Natural killer cell (primary cell): ENCODE measurements at regions not wholly inside any gene's neighbourhood (a gene's known extent, or its start where the extent isn't known, plus 50 kb on each side); places are given as distances from the start of the nearest gene placed in this dataset.

Experiments used
- ATAC-seq, 3 donors: fragments of 150-1000 bp in 2 of 3; fragments of 200-7000 bp in 1 of 3; cut with Tn5 transposase; 1 replicate in 1 of 3; 2 replicates in 2 of 3; pipeline ENCODE4 v1.10.0; 2021; ENCODE audit warnings: mild to moderate bottlenecking in 2 of 3, moderate library complexity in 2 of 3
- DNase-seq, 2 donors: peaks; one replicate each; pipeline versions ENCODE4 v3.0.0 to v3.0.0-alpha.2; 2013 to 2021; ENCODE audit warnings: mixed read lengths in 1 of 2
- H3K27ac ChIP-seq: one replicate; pipeline ENCODE4 v1.5.1; 2013; ENCODE audit warnings: mild to moderate bottlenecking, low read length
- H3K27me3 ChIP-seq: one replicate; pipeline ENCODE4 v1.6.1; 2013; ENCODE audit warnings: low read length; ENCODE audit not compliant: control insufficient read depth, insufficient read depth
- H3K36me3 ChIP-seq: one replicate; pipeline ENCODE4 v1.6.1; 2013; ENCODE audit warnings: low read length; ENCODE audit not compliant: control insufficient read depth, insufficient read depth
- H3K4me1 ChIP-seq: one replicate; pipeline ENCODE4 v1.6.1; 2013; ENCODE audit warnings: low read length; ENCODE audit not compliant: control insufficient read depth, insufficient read depth
- H3K4me3 ChIP-seq: one replicate; pipeline ENCODE4 v1.5.1; 2013; ENCODE audit warnings: low read length
- H3K9me3 ChIP-seq: one replicate; pipeline ENCODE4 v1.6.1; 2013; ENCODE audit warnings: low read length; ENCODE audit not compliant: control insufficient read depth, insufficient read depth
- H3K27ac Mint-ChIP-seq, 2 donors: one replicate each; pipeline ENCODE4 v1.8.0; 2022; ENCODE audit warnings: mild to moderate bottlenecking in 2 of 2, mixed read lengths in 2 of 2, moderate library complexity in 1 of 2
- H3K27me3 Mint-ChIP-seq, 2 donors: one replicate each; pipeline ENCODE4 v1.8.0; 2022; ENCODE audit warnings: low read depth in 2 of 2, mixed read lengths in 2 of 2
- H3K36me3 Mint-ChIP-seq: one replicate; pipeline ENCODE4 v1.8.0; 2022; ENCODE audit warnings: mixed read lengths
- H3K4me1 Mint-ChIP-seq, 2 donors: one replicate each; pipeline ENCODE4 v1.8.0; 2022; ENCODE audit warnings: mixed read lengths in 2 of 2
- H3K4me3 Mint-ChIP-seq: one replicate; pipeline ENCODE4 v1.8.0; 2022; ENCODE audit warnings: mild to moderate bottlenecking, moderate library complexity, mixed read lengths
- H3K9me3 Mint-ChIP-seq, 2 donors: one replicate each; pipeline ENCODE4 v1.8.0; 2022; ENCODE audit warnings: mixed read lengths in 2 of 2
- CTCF ChIP-seq: fragments of 200-600 bp; IDR thresholded peaks from one replicate; pipeline ENCODE4 v1.8.0; 2022; ENCODE audit warnings: antibody characterized with exemption
- WGBS: methylation state at CpG from one replicate; pipeline ENCODE4 v1.1.7; 2013; ENCODE audit warnings: missing lambda C conversion rate; ENCODE audit not compliant: insufficient coverage; 5-methylcytosine and 5-hydroxymethylcytosine counted together
- intact Hi-C: fragments of 100-400 bp; cut with micrococcal nuclease; formaldehyde crosslinking; loops from one replicate; pipeline ENCODE4 v1.14.2; 2022

GRCh38 chr1:24990779-24991641, 60.9 kb upstream of the RUNX3 start:
- H3K4me3 Mint-ChIP-seq = peak overlapping the region; percentile 47
- H3K36me3 Mint-ChIP-seq = no peaks in the 10 kb centered on the region
- H3K27me3 ChIP-seq = no peaks in the 10 kb centered on the region
- H3K4me3 ChIP-seq = no peak overlapping the region
- H3K4me1 ChIP-seq = peaks cover 76% of the 10 kb centered on the region
- DNase-seq = peak in 1 of 2 donors; percentile 62
- intact Hi-C loops = loop anchor here (5.0 kb wide), 1 partner anchor 41 kb away; no protein-coding TSS in a partner anchor
- no peak for ATAC-seq
- peak overlapping the region; percentile 71 for H3K27ac ChIP-seq
- H3K9me3 ChIP-seq = no peaks in the 10 kb centered on the region
- H3K27me3 Mint-ChIP-seq = peaks cover 35 to 38% of the 10 kb centered on the region in 2 donors
- H3K4me1 Mint-ChIP-seq = peaks cover 56 to 67% of the 10 kb centered on the region in 2 donors
- H3K27ac Mint-ChIP-seq = peak overlapping the region in 1 of 2 donors; percentile 72
- WGBS = 76% methylated on average over 6 of the region's 9 CpGs
- no peak for TF ChIP-seq CTCF
- no peaks in the 10 kb centered on the region for H3K9me3 Mint-ChIP-seq
- no peaks in the 10 kb centered on the region for H3K36me3 ChIP-seq

GRCh38 chr1:24990136-24990535, 60.1 kb upstream of the RUNX3 start:
- H3K27me3 ChIP-seq = no peaks in the 10 kb centered on the region
- Mint-ChIP-seq H3K27ac (peak overlapping the region in 1 of 2 donors; percentile 72), H3K4me1 (peaks cover 59 to 71% of the 10 kb centered on the region in 2 donors), H3K9me3 (no peaks in the 10 kb centered on the region), H3K27me3 (peaks cover 43 to 44% of the 10 kb centered on the region in 2 donors), H3K36me3 (no peaks in the 10 kb centered on the region), H3K4me3 (no peak overlapping the region)
- WGBS = 84% methylated on average over 13 of the region's 13 CpGs
- no peak overlapping the region for H3K4me3 ChIP-seq
- DNase-seq (no peak), ATAC-seq (no peak)
- no peak overlapping the region for H3K27ac ChIP-seq
- no peaks in the 10 kb centered on the region for H3K36me3 ChIP-seq
- no peaks in the 10 kb centered on the region for H3K9me3 ChIP-seq
- intact Hi-C loops = loop anchor here (5.0 kb wide), 1 partner anchor 42 kb away; no protein-coding TSS in a partner anchor
- peaks cover 76% of the 10 kb centered on the region for H3K4me1 ChIP-seq
- TF ChIP-seq CTCF = no peak

GRCh38 chr1:24989082-24989481, 59.0 kb upstream of the RUNX3 start:
- intact Hi-C loops = no loop called here
- 95% methylated on average over 2 of the region's 2 CpGs for WGBS
- Histone ChIP-seq H3K9me3 (no peaks in the 10 kb centered on the region), H3K27me3 (no peaks in the 10 kb centered on the region), H3K4me1 (peaks cover 76% of the 10 kb centered on the region), H3K36me3 (no peaks in the 10 kb centered on the region), H3K27ac (no peak overlapping the region), H3K4me3 (no peak overlapping the region)
- ATAC-seq (no peak), DNase-seq (no peak)
- Mint-ChIP-seq H3K9me3 (no peaks in the 10 kb centered on the region), H3K27me3 (peaks cover 48 to 49% of the 10 kb centered on the region in 2 donors), H3K36me3 (no peaks in the 10 kb centered on the region), H3K27ac (no peak overlapping the region), H3K4me1 (peaks cover 65 to 77% of the 10 kb centered on the region in 2 donors), H3K4me3 (no peak overlapping the region)
- no peak for TF ChIP-seq CTCF
